ENCODE measurements at regions not wholly inside any gene's neighbourhood (a gene's known extent, or its start where the extent isn't known, plus 50 kb on each side); places are given as distances from the start of the nearest gene placed in this dataset.

- Histone ChIP-seq H3K23ac (ENCODE audit: low read depth, low read length, poor library complexity) (no peak overlapping the region), H2AK5ac (ENCODE audit: low read depth, low read length) (no peak overlapping the region), H3K9ac (ENCODE audit: low read depth, low read length, poor library complexity) (no peak overlapping the region), H3K4me1 (ENCODE audit: control insufficient read depth in 2 of 2, insufficient read depth in 1 of 2, low read depth in 1 of 2, low read length in 2 of 2) (no peaks in the 10 kb centered on the region), H4K8ac (ENCODE audit: low read depth, low read length) (no peak overlapping the region), H3K36me3 (replicated peaks in 1 of 2; ENCODE audit: control insufficient read depth in 2 of 2, insufficient read depth in 2 of 2, low read length in 2 of 2) (no peaks in the 10 kb centered on the region), H2BK12ac (ENCODE audit: low read length) (no peak overlapping the region), H3K14ac (ENCODE audit: low read length) (no peak overlapping the region), H3K4ac (ENCODE audit: low read length) (no peak overlapping the region), H3K27ac (replicated peaks; ENCODE audit: low read length) (no peak overlapping the region), H3K9me3 (replicated peaks in 1 of 2; ENCODE audit: control insufficient read depth in 2 of 2, insufficient read depth in 1 of 2, low read depth in 1 of 2, low read length in 2 of 2) (no peaks in the 10 kb centered on the region), H2AFZ (ENCODE audit: low read length) (no peak overlapping the region), H2BK5ac (ENCODE audit: low read length) (no peak overlapping the region), H3K4me3 (ENCODE audit: low read length in 2 of 2) (no peak overlapping the region), H3K18ac (ENCODE audit: low read length) (no peak overlapping the region), H3K27me3 (ENCODE audit: control insufficient read depth in 3 of 3, insufficient read depth in 3 of 3, low read depth in 1 of 3, low read length in 3 of 3) (peaks cover 0 to 6% (median 0%) of the 10 kb centered on the region in 3 experiments), H3K79me1 (ENCODE audit: low read depth, low read length) (no peaks in the 10 kb centered on the region), H2BK120ac (ENCODE audit: low read depth, low read length) (no peak overlapping the region), H3K4me2 (ENCODE audit: insufficient read depth, low read length, poor library complexity, severe bottlenecking) (no peak overlapping the region), H2BK15ac (ENCODE audit: low read length) (no peak overlapping the region), H4K91ac (ENCODE audit: low read depth, low read length, poor library complexity) (no peak overlapping the region)
- no CpG with 5 or more reads among the region's 6 CpGs for WGBS, 2 donors (ENCODE audit: extremely low coverage in 2 of 2, insufficient read length in 2 of 2, insufficient replicate concordance in 1 of 2)
- DNase-seq (ENCODE audit: low spot score) = peak; percentile 37
These were observed 72.7 kb upstream of the AK4 start for GRCh38 chr1:65075123-65075976.

- Histone ChIP-seq H3K4ac (ENCODE audit: low read length) (no peak overlapping the region), H3K36me3 (replicated peaks in 1 of 2; ENCODE audit: control insufficient read depth in 2 of 2, insufficient read depth in 2 of 2, low read length in 2 of 2) (no peaks in the 10 kb centered on the region), H2AFZ (ENCODE audit: low read length) (no peak overlapping the region), H2BK12ac (ENCODE audit: low read length) (no peak overlapping the region), H2BK120ac (ENCODE audit: low read depth, low read length) (no peak overlapping the region), H3K14ac (ENCODE audit: low read length) (no peak overlapping the region), H3K27me3 (ENCODE audit: control insufficient read depth in 3 of 3, insufficient read depth in 3 of 3, low read depth in 1 of 3, low read length in 3 of 3) (peaks cover 0 to 6% (median 0%) of the 10 kb centered on the region in 3 experiments), H2BK5ac (ENCODE audit: low read length) (no peak overlapping the region), H3K9me3 (replicated peaks in 1 of 2; ENCODE audit: control insufficient read depth in 2 of 2, insufficient read depth in 1 of 2, low read depth in 1 of 2, low read length in 2 of 2) (no peaks in the 10 kb centered on the region), H3K23ac (ENCODE audit: low read depth, low read length, poor library complexity) (no peak overlapping the region), H3K18ac (ENCODE audit: low read length) (no peak overlapping the region), H2AK5ac (ENCODE audit: low read depth, low read length) (no peak overlapping the region), H3K79me1 (ENCODE audit: low read depth, low read length) (no peaks in the 10 kb centered on the region), H3K4me3 (ENCODE audit: low read length in 2 of 2) (no peak overlapping the region), H3K27ac (replicated peaks; ENCODE audit: low read length) (no peak overlapping the region), H4K8ac (ENCODE audit: low read depth, low read length) (no peak overlapping the region), H3K4me1 (ENCODE audit: control insufficient read depth in 2 of 2, insufficient read depth in 1 of 2, low read depth in 1 of 2, low read length in 2 of 2) (no peaks in the 10 kb centered on the region), H3K4me2 (ENCODE audit: insufficient read depth, low read length, poor library complexity, severe bottlenecking) (no peak overlapping the region), H2BK15ac (ENCODE audit: low read length) (no peak overlapping the region), H4K91ac (ENCODE audit: low read depth, low read length, poor library complexity) (no peak overlapping the region), H3K9ac (ENCODE audit: low read depth, low read length, poor library complexity) (no peak overlapping the region)
- DNase-seq (ENCODE audit: low spot score) = no peak
- WGBS, 2 donors (ENCODE audit: extremely low coverage in 2 of 2, insufficient read length in 2 of 2, insufficient replicate concordance in 1 of 2) = no CpG with 5 or more reads among the region's 3 CpGs
These were observed 70.6 kb upstream of the AK4 start for GRCh38 chr1:65077369-65077768.

DNA sequence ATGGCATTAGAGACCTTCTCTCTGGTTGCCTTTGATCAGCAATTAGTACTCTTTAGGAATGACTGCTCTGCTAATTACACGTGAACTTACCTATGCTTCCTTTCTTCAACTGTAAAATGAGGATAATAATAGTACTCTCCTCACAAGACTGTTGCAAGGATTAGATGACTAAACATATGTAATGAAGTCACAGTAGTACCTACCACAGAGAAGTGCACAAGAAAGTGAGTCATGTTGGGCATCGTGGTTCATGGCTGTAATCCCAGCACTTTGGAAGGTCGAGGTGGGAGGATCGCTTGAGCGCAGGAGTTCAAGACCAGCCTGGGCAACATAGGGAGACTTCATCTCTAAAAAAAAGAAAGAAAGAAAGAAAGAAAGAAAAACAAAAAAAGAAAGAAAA, 68.1 kb upstream of the AK4 start:
- no peak overlapping the region for H2BK5ac ChIP-seq (ENCODE audit: low read length)
- no peak overlapping the region for H3K27ac ChIP-seq (replicated peaks; ENCODE audit: low read length)
- no peak overlapping the region for H4K8ac ChIP-seq (ENCODE audit: low read depth, low read length)
- no peaks in the 10 kb centered on the region for H3K4me1 ChIP-seq (ENCODE audit: control insufficient read depth in 2 of 2, insufficient read depth in 1 of 2, low read depth in 1 of 2, low read length in 2 of 2)
- no peak overlapping the region for H2AK5ac ChIP-seq (ENCODE audit: low read depth, low read length)
- DNase-seq (ENCODE audit: low spot score) = no peak
- no peak overlapping the region for H2AFZ ChIP-seq (ENCODE audit: low read length)
- no peak overlapping the region for H3K4me2 ChIP-seq (ENCODE audit: insufficient read depth, low read length, poor library complexity, severe bottlenecking)
- no peaks in the 10 kb centered on the region for H3K9me3 ChIP-seq (replicated peaks in 1 of 2; ENCODE audit: control insufficient read depth in 2 of 2, insufficient read depth in 1 of 2, low read depth in 1 of 2, low read length in 2 of 2)
- no peak overlapping the region for H3K4me3 ChIP-seq (ENCODE audit: low read length in 2 of 2)
- H3K23ac ChIP-seq (ENCODE audit: low read depth, low read length, poor library complexity) = no peak overlapping the region
- no peak overlapping the region for H2BK120ac ChIP-seq (ENCODE audit: low read depth, low read length)
- no peak overlapping the region for H3K4ac ChIP-seq (ENCODE audit: low read length)
- H3K79me1 ChIP-seq (ENCODE audit: low read depth, low read length) = no peaks in the 10 kb centered on the region
- H3K9ac ChIP-seq (ENCODE audit: low read depth, low read length, poor library complexity) = no peak overlapping the region
- no peak overlapping the region for H3K14ac ChIP-seq (ENCODE audit: low read length)
- H2BK15ac ChIP-seq (ENCODE audit: low read length) = no peak overlapping the region
- H3K36me3 ChIP-seq (replicated peaks in 1 of 2; ENCODE audit: control insufficient read depth in 2 of 2, insufficient read depth in 2 of 2, low read length in 2 of 2) = no peaks in the 10 kb centered on the region
- WGBS, 2 donors (ENCODE audit: extremely low coverage in 2 of 2, insufficient read length in 2 of 2, insufficient replicate concordance in 1 of 2) = no CpG with 5 or more reads among the region's 5 CpGs
- no peak overlapping the region for H4K91ac ChIP-seq (ENCODE audit: low read depth, low read length, poor library complexity)
- H2BK12ac ChIP-seq (ENCODE audit: low read length) = no peak overlapping the region
- H3K18ac ChIP-seq (ENCODE audit: low read length) = no peak overlapping the region
- no peaks in the 10 kb centered on the region for H3K27me3 ChIP-seq (ENCODE audit: control insufficient read depth in 3 of 3, insufficient read depth in 3 of 3, low read depth in 1 of 3, low read length in 3 of 3)

GRCh38 chr1:65082346-65083040, 65.5 kb upstream of the AK4 start:
- Histone ChIP-seq H3K9me3 (replicated peaks in 1 of 2; ENCODE audit: control insufficient read depth in 2 of 2, insufficient read depth in 1 of 2, low read depth in 1 of 2, low read length in 2 of 2) (no peaks in the 10 kb centered on the region), H3K79me1 (ENCODE audit: low read depth, low read length) (no peaks in the 10 kb centered on the region), H3K27ac (replicated peaks; ENCODE audit: low read length) (no peak overlapping the region), H2BK15ac (ENCODE audit: low read length) (no peak overlapping the region), H4K8ac (ENCODE audit: low read depth, low read length) (no peak overlapping the region), H2BK12ac (ENCODE audit: low read length) (no peak overlapping the region), H3K4ac (ENCODE audit: low read length) (no peak overlapping the region), H3K36me3 (replicated peaks in 1 of 2; ENCODE audit: control insufficient read depth in 2 of 2, insufficient read depth in 2 of 2, low read length in 2 of 2) (no peaks in the 10 kb centered on the region), H2BK5ac (ENCODE audit: low read length) (no peak overlapping the region), H2BK120ac (ENCODE audit: low read depth, low read length) (no peak overlapping the region), H3K14ac (ENCODE audit: low read length) (no peak overlapping the region), H2AFZ (ENCODE audit: low read length) (no peak overlapping the region), H3K9ac (ENCODE audit: low read depth, low read length, poor library complexity) (no peak overlapping the region), H2AK5ac (ENCODE audit: low read depth, low read length) (no peak overlapping the region), H3K4me1 (ENCODE audit: control insufficient read depth in 2 of 2, insufficient read depth in 1 of 2, low read depth in 1 of 2, low read length in 2 of 2) (no peaks in the 10 kb centered on the region), H3K4me2 (ENCODE audit: insufficient read depth, low read length, poor library complexity, severe bottlenecking) (no peak overlapping the region), H3K23ac (ENCODE audit: low read depth, low read length, poor library complexity) (no peak overlapping the region), H4K91ac (ENCODE audit: low read depth, low read length, poor library complexity) (no peak overlapping the region), H3K27me3 (ENCODE audit: control insufficient read depth in 3 of 3, insufficient read depth in 3 of 3, low read depth in 1 of 3, low read length in 3 of 3) (no peaks in the 10 kb centered on the region), H3K4me3 (ENCODE audit: low read length in 2 of 2) (no peak overlapping the region), H3K18ac (ENCODE audit: low read length) (no peak overlapping the region)
- WGBS, 2 donors (ENCODE audit: extremely low coverage in 2 of 2, insufficient read length in 2 of 2, insufficient replicate concordance in 1 of 2) = no CpG with 5 or more reads among the region's 6 CpGs
- no peak for DNase-seq (ENCODE audit: low spot score)
